ENCODE measurements at regions not wholly inside any gene's neighbourhood (a gene's known extent, or its start where the extent isn't known, plus 50 kb on each side); places are given as distances from the start of the nearest gene placed in this dataset.

- Histone ChIP-seq H3K9ac (ENCODE audit: insufficient read depth, low read length) (no peak overlapping the region), H4K20me1 (ENCODE audit: control insufficient read depth, extremely low read depth, insufficient read depth, low read length) (no peaks in the 10 kb centered on the region), H3K27me3 (ENCODE audit: control insufficient read depth, insufficient read depth, low read length) (peaks cover 26% of the 10 kb centered on the region), H2AFZ (ENCODE audit: low read length) (no peak overlapping the region), H3K27ac (ENCODE audit: insufficient read depth, low read length) (no peak overlapping the region), H3K4me2 (ENCODE audit: extremely low read depth, insufficient read depth, low read length) (no peak overlapping the region), H3K9me3 (ENCODE audit: control insufficient read depth, insufficient read depth, low read depth, low read length) (no peaks in the 10 kb centered on the region), H3K4me3 (replicated peaks in 1 of 4; ENCODE audit: control extremely low read depth in 1 of 4, insufficient read depth in 1 of 4, low read depth in 3 of 4, low read length in 4 of 4) (no peak overlapping the region), H3K79me2 (ENCODE audit: control insufficient read depth, insufficient read depth, low read length) (no peaks in the 10 kb centered on the region), H3K4me1 (ENCODE audit: control insufficient read depth, extremely low read depth, insufficient read depth, low read length) (peaks cover 4% of the 10 kb centered on the region), H3K36me3 (ENCODE audit: control insufficient read depth, insufficient read depth, low read length) (no peaks in the 10 kb centered on the region)
- no peak for DNase-seq (ENCODE audit: low read depth in 2 of 2)
- TF ChIP-seq CTCF (conservative IDR thresholded peaks at IDR 0.05 in 1 of 2, IDR thresholded peaks at IDR 0.05 in 1 of 2; ENCODE audit: low read depth in 1 of 2, low read length in 2 of 2): no peak
- no peak for TF ChIP-seq EZH2 (IDR thresholded peaks at IDR 0.05; ENCODE audit: low read length, missing control alignments)
Measured at GRCh38 chr3:43953380-43953779, 262.6 kb downstream of the ABHD5 start.

- Histone ChIP-seq H3K4me2 (ENCODE audit: extremely low read depth, insufficient read depth, low read length) (peak overlapping the region; percentile 7), H3K4me1 (ENCODE audit: control insufficient read depth, extremely low read depth, insufficient read depth, low read length) (peaks cover 4% of the 10 kb centered on the region), H3K9me3 (ENCODE audit: control insufficient read depth, insufficient read depth, low read depth, low read length) (no peaks in the 10 kb centered on the region), H2AFZ (ENCODE audit: low read length) (no peak overlapping the region), H3K27ac (ENCODE audit: insufficient read depth, low read length) (no peak overlapping the region), H4K20me1 (ENCODE audit: control insufficient read depth, extremely low read depth, insufficient read depth, low read length) (no peaks in the 10 kb centered on the region), H3K27me3 (ENCODE audit: control insufficient read depth, insufficient read depth, low read length) (peaks cover 27% of the 10 kb centered on the region), H3K4me3 (replicated peaks in 1 of 4; ENCODE audit: control extremely low read depth in 1 of 4, insufficient read depth in 1 of 4, low read depth in 3 of 4, low read length in 4 of 4) (no peak overlapping the region), H3K79me2 (ENCODE audit: control insufficient read depth, insufficient read depth, low read length) (no peaks in the 10 kb centered on the region), H3K36me3 (ENCODE audit: control insufficient read depth, insufficient read depth, low read length) (no peaks in the 10 kb centered on the region), H3K9ac (ENCODE audit: insufficient read depth, low read length) (no peak overlapping the region)
- peak; percentile 68 to 81 for DNase-seq (ENCODE audit: low read depth in 2 of 2)
- TF ChIP-seq EZH2 (IDR thresholded peaks at IDR 0.05; ENCODE audit: low read length, missing control alignments) (no peak), CTCF (conservative IDR thresholded peaks at IDR 0.05 in 1 of 2, IDR thresholded peaks at IDR 0.05 in 1 of 2; ENCODE audit: low read depth in 1 of 2, low read length in 2 of 2) (no peak)
Measured at GRCh38 chr3:43953814-43954692, 263.3 kb downstream of the ABHD5 start.

- H2AFZ ChIP-seq (ENCODE audit: low read length): no peak overlapping the region
- H3K4me3 ChIP-seq (replicated peaks in 1 of 4; ENCODE audit: control extremely low read depth in 1 of 4, insufficient read depth in 1 of 4, low read depth in 3 of 4, low read length in 4 of 4): no peak overlapping the region
- H3K4me1 ChIP-seq (ENCODE audit: control insufficient read depth, extremely low read depth, insufficient read depth, low read length): peaks cover 4% of the 10 kb centered on the region
- no peaks in the 10 kb centered on the region for H4K20me1 ChIP-seq (ENCODE audit: control insufficient read depth, extremely low read depth, insufficient read depth, low read length)
- H3K27ac ChIP-seq (ENCODE audit: insufficient read depth, low read length): no peak overlapping the region
- H3K27me3 ChIP-seq (ENCODE audit: control insufficient read depth, insufficient read depth, low read length): peaks cover 16% of the 10 kb centered on the region
- no peaks in the 10 kb centered on the region for H3K9me3 ChIP-seq (ENCODE audit: control insufficient read depth, insufficient read depth, low read depth, low read length)
- H3K79me2 ChIP-seq (ENCODE audit: control insufficient read depth, insufficient read depth, low read length): no peaks in the 10 kb centered on the region
- TF ChIP-seq EZH2 (IDR thresholded peaks at IDR 0.05; ENCODE audit: low read length, missing control alignments): no peak
- no peak for TF ChIP-seq CTCF (conservative IDR thresholded peaks at IDR 0.05 in 1 of 2, IDR thresholded peaks at IDR 0.05 in 1 of 2; ENCODE audit: low read depth in 1 of 2, low read length in 2 of 2)
- H3K9ac ChIP-seq (ENCODE audit: insufficient read depth, low read length): no peak overlapping the region
- no peak for DNase-seq (ENCODE audit: low read depth in 2 of 2)
- H3K4me2 ChIP-seq (ENCODE audit: extremely low read depth, insufficient read depth, low read length): no peak overlapping the region
- H3K36me3 ChIP-seq (ENCODE audit: control insufficient read depth, insufficient read depth, low read length): no peaks in the 10 kb centered on the region
Measured at GRCh38 chr3:43956945-43957344, 266.2 kb downstream of the ABHD5 start.

Data from fibroblast of lung (primary cell).